Astrocyte of the spinal cord (primary cell): ENCODE measurements at regions not wholly inside any gene's neighbourhood (a gene's known extent, or its start where the extent isn't known, plus 50 kb on each side); places are given as distances from the start of the nearest gene placed in this dataset.
A peak's percentile ranks its signal among the peaks of the same experiment; 100 is the strongest.

ENCODE experiments used
- DNase-seq: peaks from one replicate; pipeline ENCODE4 v3.0.0; 2011; ENCODE audit warnings: low read depth, low spot score
- H3K4me3 ChIP-seq: 2 replicates; pipeline ENCODE4 v1.5.1; 2011; ENCODE audit warnings: low read depth, mild to moderate bottlenecking, low read length, moderate library complexity
- CTCF ChIP-seq: IDR thresholded peaks from 2 replicates; pipeline ENCODE4 v1.5.1; 2012; ENCODE audit warnings: low read depth, mild to moderate bottlenecking, low read length, inconsistent platforms
- in situ Hi-C: cut with HindIII; loops from 2 replicates; pipeline ENCODE4 v1.10.0; 2017; ENCODE audit warnings: low sequenced_read_pairs

- no peak for DNase-seq
- no peak overlapping the region for H3K4me3 ChIP-seq
- in situ Hi-C loops, result no loop called here
- no peak for TF ChIP-seq CTCF
Measured at GRCh38 chr3:95327478-95327877, 1264.6 kb downstream of the NSUN3 start.

DNA sequence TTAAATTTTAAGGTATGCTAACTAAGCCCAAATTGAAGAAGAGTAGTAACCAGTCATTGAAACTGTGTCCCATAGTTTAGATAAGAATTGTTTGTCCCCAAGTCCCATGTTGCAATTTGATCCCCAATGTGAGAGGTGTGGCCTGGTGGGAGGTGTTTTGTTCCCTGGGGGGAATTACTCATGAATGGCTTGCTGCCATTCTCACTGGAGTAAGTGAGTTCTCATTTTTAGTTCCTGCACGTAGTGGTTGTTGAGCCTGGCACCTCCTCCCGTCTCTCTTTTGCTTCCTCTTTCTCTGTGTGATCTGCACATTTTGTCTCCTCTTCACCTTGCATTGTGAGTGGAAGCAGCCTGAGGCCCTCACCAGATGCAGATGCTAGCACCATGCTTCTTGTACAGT lies 1271.0 kb downstream of the NSUN3 start:
- in situ Hi-C loops, result no loop called here
- no peak for TF ChIP-seq CTCF
- H3K4me3 ChIP-seq, result no peak overlapping the region
- DNase-seq, result peak; percentile 1

DNA sequence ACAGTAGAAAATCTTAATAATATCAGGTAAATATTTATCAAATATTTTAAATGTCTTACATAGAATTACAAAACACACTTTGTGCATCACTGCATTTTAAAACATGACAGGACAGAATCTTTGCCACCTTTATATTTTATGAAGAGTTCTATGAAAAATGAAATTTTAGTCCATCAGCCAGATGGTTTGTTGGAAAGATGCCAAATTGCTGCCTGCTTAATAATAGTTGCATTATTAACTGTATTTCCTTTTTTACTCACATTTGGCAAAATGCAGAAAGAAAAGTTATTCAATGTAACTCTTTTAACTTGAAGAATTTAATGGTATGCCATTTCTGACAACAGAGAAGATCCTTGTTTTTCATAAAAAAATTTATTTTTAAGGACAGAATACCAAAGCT lies 1271.6 kb downstream of the NSUN3 start:
- no peak for DNase-seq
- in situ Hi-C loops, result no loop called here
- no peak for TF ChIP-seq CTCF
- H3K4me3 ChIP-seq, result no peak overlapping the region

GRCh38 chr3:95335517-95335916 lies 1272.7 kb downstream of the NSUN3 start:
- no peak overlapping the region for H3K4me3 ChIP-seq
- no peak for TF ChIP-seq CTCF
- in situ Hi-C loops, result no loop called here
- no peak for DNase-seq

- in situ Hi-C loops, result no loop called here
- no peak for DNase-seq
- no peak overlapping the region for H3K4me3 ChIP-seq
- TF ChIP-seq CTCF, result no peak
Measured at GRCh38 chr3:95338446-95338845, 1275.6 kb downstream of the NSUN3 start.

DNA sequence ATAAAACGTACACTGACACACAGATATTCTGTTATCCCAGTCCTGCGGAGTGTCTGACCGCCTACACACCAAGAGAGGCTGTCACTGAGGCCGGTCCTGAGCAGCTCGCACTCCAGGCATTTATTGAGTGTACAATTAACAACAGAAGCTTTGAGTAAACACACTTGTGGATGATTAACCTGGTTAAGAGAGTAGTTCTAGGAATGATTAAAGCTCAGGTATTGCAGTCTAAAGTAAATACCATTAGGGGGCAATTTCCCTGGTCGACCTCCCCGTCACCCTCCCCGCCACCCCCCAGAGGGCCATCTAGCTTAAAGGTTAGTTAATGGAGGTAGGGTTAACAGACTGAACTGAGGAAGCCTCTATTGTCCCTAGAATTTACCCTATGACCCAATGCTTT lies 1278.5 kb downstream of the NSUN3 start:
- no peak for TF ChIP-seq CTCF
- in situ Hi-C loops, result no loop called here
- DNase-seq, result no peak
- no peak overlapping the region for H3K4me3 ChIP-seq

DNA sequence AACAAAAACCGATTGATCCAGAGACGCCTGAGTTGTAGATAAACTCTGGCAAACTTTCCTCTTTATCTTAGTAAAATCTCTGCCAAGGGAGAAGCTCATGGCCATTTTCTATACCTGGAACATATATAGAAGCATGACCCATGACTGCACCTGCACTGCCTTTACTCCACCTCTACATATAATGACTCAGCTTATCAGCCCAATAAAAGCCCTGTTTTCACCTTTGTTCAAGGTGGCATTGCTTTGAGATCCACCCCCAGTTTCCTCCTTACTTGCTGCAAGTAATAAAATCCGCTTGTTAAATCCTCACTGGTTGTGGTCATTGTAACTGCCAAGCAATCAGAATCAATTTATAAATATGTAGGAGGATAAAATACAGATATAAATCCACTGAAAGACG lies 1280.4 kb downstream of the NSUN3 start:
- no peak overlapping the region for H3K4me3 ChIP-seq
- TF ChIP-seq CTCF, result no peak
- no peak for DNase-seq
- in situ Hi-C loops, result no loop called here
